ENCODE measurements at regions not wholly inside any gene's neighbourhood (a gene's known extent, or its start where the extent isn't known, plus 50 kb on each side); places are given as distances from the start of the nearest gene placed in this dataset.

DNA sequence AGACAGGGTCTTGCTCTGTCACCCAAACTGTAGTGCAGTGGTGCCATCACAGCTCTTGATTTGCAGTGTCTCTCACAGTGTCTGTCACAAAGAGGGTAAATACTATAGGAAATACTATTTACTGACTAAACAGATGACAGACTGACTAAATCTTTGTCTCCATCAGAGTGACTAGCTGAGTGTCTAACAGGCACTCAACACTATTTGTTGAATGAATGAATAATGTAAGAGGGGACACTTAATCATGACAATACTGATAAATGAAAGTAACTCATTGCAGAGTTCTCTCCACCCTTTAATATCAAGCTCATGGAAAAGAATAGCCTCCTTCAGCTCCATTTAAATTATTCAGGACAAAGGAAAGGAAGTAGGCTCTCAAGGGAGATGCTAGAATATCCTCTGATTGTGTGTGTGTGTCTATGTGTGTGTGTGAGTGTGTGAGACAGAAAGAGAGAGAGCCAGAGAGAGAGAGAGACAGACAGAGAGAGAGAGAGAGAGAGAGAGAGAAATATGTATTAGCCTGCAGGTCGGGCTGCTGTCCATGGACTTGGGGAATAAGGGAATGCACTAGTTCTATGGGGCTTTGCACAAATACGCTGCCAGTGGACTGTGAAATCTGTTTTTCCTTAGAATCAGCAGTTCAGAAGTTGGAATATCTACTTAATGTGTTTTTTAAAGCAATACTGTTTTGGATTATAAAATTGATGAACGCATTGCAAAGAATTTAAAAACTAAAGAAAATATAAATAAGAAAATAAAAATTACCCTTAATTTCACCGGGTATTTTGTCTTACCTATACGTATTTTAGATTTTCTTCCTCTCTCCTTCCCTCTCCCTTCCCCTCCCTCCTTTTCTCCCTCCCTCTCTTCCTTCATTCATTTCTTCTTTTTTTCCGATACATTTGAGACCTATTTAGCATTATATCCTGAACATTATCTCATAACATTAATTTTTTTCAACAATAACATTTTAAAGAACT is 132.9 kb upstream of the LRIG1 start:
- TF ChIP-seq, protein P1, sequence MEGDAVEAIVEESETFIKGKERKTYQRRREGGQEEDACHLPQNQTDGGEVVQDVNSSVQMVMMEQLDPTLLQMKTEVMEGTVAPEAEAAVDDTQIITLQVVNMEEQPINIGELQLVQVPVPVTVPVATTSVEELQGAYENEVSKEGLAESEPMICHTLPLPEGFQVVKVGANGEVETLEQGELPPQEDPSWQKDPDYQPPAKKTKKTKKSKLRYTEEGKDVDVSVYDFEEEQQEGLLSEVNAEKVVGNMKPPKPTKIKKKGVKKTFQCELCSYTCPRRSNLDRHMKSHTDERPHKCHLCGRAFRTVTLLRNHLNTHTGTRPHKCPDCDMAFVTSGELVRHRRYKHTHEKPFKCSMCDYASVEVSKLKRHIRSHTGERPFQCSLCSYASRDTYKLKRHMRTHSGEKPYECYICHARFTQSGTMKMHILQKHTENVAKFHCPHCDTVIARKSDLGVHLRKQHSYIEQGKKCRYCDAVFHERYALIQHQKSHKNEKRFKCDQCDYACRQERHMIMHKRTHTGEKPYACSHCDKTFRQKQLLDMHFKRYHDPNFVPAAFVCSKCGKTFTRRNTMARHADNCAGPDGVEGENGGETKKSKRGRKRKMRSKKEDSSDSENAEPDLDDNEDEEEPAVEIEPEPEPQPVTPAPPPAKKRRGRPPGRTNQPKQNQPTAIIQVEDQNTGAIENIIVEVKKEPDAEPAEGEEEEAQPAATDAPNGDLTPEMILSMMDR (IDR thresholded peaks at IDR 0.05; ENCODE audit: low read depth, low read length, missing input control) = no peak
- TF ChIP-seq, protein P2, sequence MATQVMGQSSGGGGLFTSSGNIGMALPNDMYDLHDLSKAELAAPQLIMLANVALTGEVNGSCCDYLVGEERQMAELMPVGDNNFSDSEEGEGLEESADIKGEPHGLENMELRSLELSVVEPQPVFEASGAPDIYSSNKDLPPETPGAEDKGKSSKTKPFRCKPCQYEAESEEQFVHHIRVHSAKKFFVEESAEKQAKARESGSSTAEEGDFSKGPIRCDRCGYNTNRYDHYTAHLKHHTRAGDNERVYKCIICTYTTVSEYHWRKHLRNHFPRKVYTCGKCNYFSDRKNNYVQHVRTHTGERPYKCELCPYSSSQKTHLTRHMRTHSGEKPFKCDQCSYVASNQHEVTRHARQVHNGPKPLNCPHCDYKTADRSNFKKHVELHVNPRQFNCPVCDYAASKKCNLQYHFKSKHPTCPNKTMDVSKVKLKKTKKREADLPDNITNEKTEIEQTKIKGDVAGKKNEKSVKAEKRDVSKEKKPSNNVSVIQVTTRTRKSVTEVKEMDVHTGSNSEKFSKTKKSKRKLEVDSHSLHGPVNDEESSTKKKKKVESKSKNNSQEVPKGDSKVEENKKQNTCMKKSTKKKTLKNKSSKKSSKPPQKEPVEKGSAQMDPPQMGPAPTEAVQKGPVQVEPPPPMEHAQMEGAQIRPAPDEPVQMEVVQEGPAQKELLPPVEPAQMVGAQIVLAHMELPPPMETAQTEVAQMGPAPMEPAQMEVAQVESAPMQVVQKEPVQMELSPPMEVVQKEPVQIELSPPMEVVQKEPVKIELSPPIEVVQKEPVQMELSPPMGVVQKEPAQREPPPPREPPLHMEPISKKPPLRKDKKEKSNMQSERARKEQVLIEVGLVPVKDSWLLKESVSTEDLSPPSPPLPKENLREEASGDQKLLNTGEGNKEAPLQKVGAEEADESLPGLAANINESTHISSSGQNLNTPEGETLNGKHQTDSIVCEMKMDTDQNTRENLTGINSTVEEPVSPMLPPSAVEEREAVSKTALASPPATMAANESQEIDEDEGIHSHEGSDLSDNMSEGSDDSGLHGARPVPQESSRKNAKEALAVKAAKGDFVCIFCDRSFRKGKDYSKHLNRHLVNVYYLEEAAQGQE (IDR thresholded peaks at IDR 0.05) = no peak
- TF ChIP-seq FOXA1 (IDR thresholded peaks at IDR 0.05) (no peak), EGR1 (IDR thresholded peaks at IDR 0.05; ENCODE audit: low read depth in 2 of 2) (no peak), RAD21 (IDR thresholded peaks at IDR 0.05) (no peak), GABPA (IDR thresholded peaks at IDR 0.05 in 1 of 2, conservative IDR thresholded peaks at IDR 0.05 in 1 of 2) (no peak)
- TF ChIP-seq, protein P3, sequence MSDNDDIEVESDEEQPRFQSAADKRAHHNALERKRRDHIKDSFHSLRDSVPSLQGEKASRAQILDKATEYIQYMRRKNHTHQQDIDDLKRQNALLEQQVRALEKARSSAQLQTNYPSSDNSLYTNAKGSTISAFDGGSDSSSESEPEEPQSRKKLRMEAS (IDR thresholded peaks at IDR 0.05) = no peak

Measured in liver (tissue), 3 donors.